WTC11 (cell line): ENCODE measurements at regions not wholly inside any gene's neighbourhood (a gene's known extent, or its start where the extent isn't known, plus 50 kb on each side); places are given as distances from the start of the nearest gene placed in this dataset.

Source experiments
- ATAC-seq: fragments of 200-7000 bp; cut with Tn5 transposase; 2 replicates; pipeline ENCODE4 v1.10.0; 2021; ENCODE audit warnings: mild to moderate bottlenecking, moderate library complexity
- CTCF ChIA-PET: fragments of 300-600 bp; sonication (Branson Sonifier 250); formaldehyde crosslinking; loops from one replicate; lab custom pipeline; 2021; ENCODE audit warnings: antibody characterized with exemption; lab: Charles Lee
- POLR2A ChIA-PET: fragments of 350-600 bp; sonication (Branson Sonifier 250); formaldehyde crosslinking; loops from one replicate; lab custom pipeline; 2021; ENCODE audit warnings: antibody characterized with exemption; lab: Charles Lee
- DNase-seq: peaks from one replicate; pipeline ENCODE4 v3.0.0; 2021; ENCODE audit warnings: low spot score
- H3K27ac Mint-ChIP-seq: 2 replicates; pipeline ENCODE4 v1.8.0; 2021; ENCODE audit warnings: mixed read lengths
- H3K27me3 Mint-ChIP-seq: 2 replicates; pipeline ENCODE4 v1.8.0; 2021; ENCODE audit warnings: low read depth, mild to moderate bottlenecking, moderate library complexity, mixed read lengths
- H3K36me3 Mint-ChIP-seq: 2 replicates; pipeline ENCODE4 v1.8.0; 2021; ENCODE audit warnings: mixed read lengths
- H3K4me1 Mint-ChIP-seq: 2 replicates; pipeline ENCODE4 v1.8.0; 2022; ENCODE audit warnings: mixed read lengths
- H3K4me3 Mint-ChIP-seq: 2 replicates; pipeline ENCODE4 v1.8.0; 2021; ENCODE audit warnings: mild to moderate bottlenecking, moderate library complexity, mixed read lengths
- H3K9me3 Mint-ChIP-seq: 2 replicates; pipeline ENCODE4 v1.8.0; 2021; ENCODE audit warnings: mixed read lengths
- ATF1 ChIP-seq: sonication (generic); formaldehyde crosslinking; IDR thresholded peaks from 2 replicates; pipeline ENCODE4 v1.8.1; 2023; ENCODE audit warnings: mild to moderate bottlenecking, moderate library complexity, missing genetic modification reagents
- ATF2 ChIP-seq: sonication (generic); formaldehyde crosslinking; IDR thresholded peaks from 2 replicates; pipeline ENCODE4 v1.8.1; 2022; ENCODE audit warnings: low read depth, missing genetic modification reagents, borderline replicate concordance
- CBFB ChIP-seq: sonication (generic); formaldehyde crosslinking; IDR thresholded peaks from 2 replicates; pipeline ENCODE4 v1.8.1; 2022; ENCODE audit warnings: mild to moderate bottlenecking, low read depth, missing genetic modification reagents
- CREB1 ChIP-seq: sonication (generic); formaldehyde crosslinking; IDR thresholded peaks from 2 replicates; pipeline ENCODE4 v1.8.0; 2023; ENCODE audit warnings: mild to moderate bottlenecking, missing genetic modification reagents
- ERG ChIP-seq: fragments of 250-450 bp; sonication (Bioruptor Pico); IDR thresholded peaks from 2 replicates; pipeline ENCODE4 v1.8.0; 2021; ENCODE audit warnings: mild to moderate bottlenecking
- GTF2I ChIP-seq: fragments of 250-450 bp; sonication (Bioruptor Pico); conservative IDR thresholded peaks from 2 replicates; pipeline ENCODE4 v1.4.0; 2021; ENCODE audit warnings: mild to moderate bottlenecking
- IRF2 ChIP-seq: sonication (generic); formaldehyde crosslinking; IDR thresholded peaks from 2 replicates; pipeline ENCODE4 v1.8.0; 2022; ENCODE audit warnings: low read depth, missing genetic modification reagents, borderline replicate concordance
- KAT7 ChIP-seq: sonication (generic); formaldehyde crosslinking; IDR thresholded peaks from 2 replicates; pipeline ENCODE4 v1.8.1; 2023; ENCODE audit warnings: missing genetic modification reagents, mild to moderate bottlenecking, borderline replicate concordance
- MLX ChIP-seq: sonication (generic); formaldehyde crosslinking; IDR thresholded peaks from 2 replicates; pipeline ENCODE4 v1.8.1; 2023; ENCODE audit warnings: mild to moderate bottlenecking, missing genetic modification reagents, moderate library complexity
- MYBL2 ChIP-seq: sonication (generic); formaldehyde crosslinking; IDR thresholded peaks from 2 replicates; pipeline ENCODE4 v1.8.1; 2023; ENCODE audit warnings: mild to moderate bottlenecking, moderate library complexity, missing genetic modification reagents
- PRRX2 ChIP-seq: fragments of 250-450 bp; sonication (Bioruptor Pico); IDR thresholded peaks from 2 replicates; pipeline ENCODE4 v1.8.0; 2021; ENCODE audit warnings: mild to moderate bottlenecking
- RELA ChIP-seq: sonication (generic); formaldehyde crosslinking; IDR thresholded peaks from 2 replicates; pipeline ENCODE4 v1.8.1; 2022; ENCODE audit warnings: missing genetic modification reagents, mild to moderate bottlenecking, borderline replicate concordance
- SOX15 ChIP-seq: fragments of 250-450 bp; sonication (Bioruptor Pico); IDR thresholded peaks from 2 replicates; pipeline ENCODE4 v1.9.0; 2021; ENCODE audit warnings: mild to moderate bottlenecking
- TEAD1 ChIP-seq: sonication (generic); formaldehyde crosslinking; IDR thresholded peaks from 2 replicates; pipeline ENCODE4 v1.8.0; 2022; ENCODE audit warnings: mild to moderate bottlenecking, missing genetic modification reagents
- USF1 ChIP-seq: sonication (generic); formaldehyde crosslinking; IDR thresholded peaks from 2 replicates; pipeline ENCODE4 v1.8.0; 2022; ENCODE audit warnings: mild to moderate bottlenecking, missing genetic modification reagents
- ZMAT4 ChIP-seq: fragments of 250-450 bp; sonication (Bioruptor Pico); IDR thresholded peaks from 2 replicates; pipeline ENCODE4 v1.9.0; 2021; ENCODE audit warnings: mild to moderate bottlenecking
- ZNF138 ChIP-seq: sonication (generic); formaldehyde crosslinking; conservative IDR thresholded peaks from 2 replicates; pipeline ENCODE4 v1.8.1; 2022; ENCODE audit warnings: mild to moderate bottlenecking, moderate library complexity, missing genetic modification reagents
- ZNF219 ChIP-seq: sonication (generic); formaldehyde crosslinking; IDR thresholded peaks from 2 replicates; pipeline ENCODE4 v1.8.0; 2023; ENCODE audit warnings: missing genetic modification reagents, mild to moderate bottlenecking, borderline replicate concordance
- ZNF423 ChIP-seq: fragments of 250-450 bp; sonication (Bioruptor Pico); IDR thresholded peaks from 2 replicates; pipeline ENCODE4 v2.1.2; 2022; ENCODE audit warnings: mild to moderate bottlenecking, moderate library complexity
- ZNF512 ChIP-seq: sonication (generic); formaldehyde crosslinking; IDR thresholded peaks from 2 replicates; pipeline ENCODE4 v1.8.1; 2022; ENCODE audit warnings: missing genetic modification reagents, borderline replicate concordance
- ZSCAN18 ChIP-seq: fragments of 250-450 bp; sonication (Bioruptor Pico); IDR thresholded peaks from 2 replicates; pipeline ENCODE4 v2.1.2; 2022; ENCODE audit warnings: mild to moderate bottlenecking, moderate library complexity

- no peak for ATAC-seq
- Mint-ChIP-seq H3K36me3 (peaks cover 28% of the 10 kb centered on the region), H3K4me1 (0 out of 2 replicates have a peak, but pooled peaks cover 3% of the 10 kb centered on the region), H3K9me3 (peaks cover 38% of the 10 kb centered on the region), H3K27me3 (no peaks in the 10 kb centered on the region; the same call in 1 of the 2 replicates), H3K27ac (no peak overlapping the region), H3K4me3 (no peak overlapping the region)
- no peak for DNase-seq
- ChIA-PET CTCF (no interaction called here), POLR2A (no interaction called here)
- no peak for TF ChIP-seq ZSCAN18 (CRISPR knock-in tag)
- TF ChIP-seq ATF1 (CRISPR knock-in tag): no peak
- TF ChIP-seq TEAD1 (CRISPR knock-in tag): no peak
- no peak for TF ChIP-seq USF1 (CRISPR knock-in tag)
- no peak for TF ChIP-seq IRF2 (CRISPR knock-in tag)
- TF ChIP-seq ERG (CRISPR knock-in tag): no peak
- TF ChIP-seq ZNF423 (CRISPR knock-in tag): no peak
These were observed 1322.1 kb downstream of the ADGRL3 start for GRCh38 chr4:62522273-62522672.

- no peak overlapping the region for H3K4me3 Mint-ChIP-seq
- H3K27me3 Mint-ChIP-seq: no peaks in the 10 kb centered on the region
- peaks cover 18% of the 10 kb centered on the region for H3K4me1 Mint-ChIP-seq
- DNase-seq (no peak), ATAC-seq (no peak)
- no peak overlapping the region for H3K27ac Mint-ChIP-seq
- peaks cover under 1% of the 10 kb centered on the region; the same call in 1 of the 2 replicates for H3K36me3 Mint-ChIP-seq
- POLR2A ChIA-PET: no interaction called here
- H3K9me3 Mint-ChIP-seq: peaks cover 1% of the 10 kb centered on the region
- CTCF ChIA-PET: no interaction called here
- TF ChIP-seq ATF2 (CRISPR knock-in tag): no peak
- no peak for TF ChIP-seq MYBL2 (CRISPR knock-in tag)
- no peak for TF ChIP-seq CREB1 (CRISPR knock-in tag)
- no peak for TF ChIP-seq RELA (CRISPR knock-in tag)
- TF ChIP-seq CBFB: no peak
- no peak for TF ChIP-seq PRRX2
- no peak for TF ChIP-seq ZNF423 (CRISPR knock-in tag)
- TF ChIP-seq ATF1 (CRISPR knock-in tag): no peak
- no peak for TF ChIP-seq GTF2I
- TF ChIP-seq ZNF138: no peak
- TF ChIP-seq MLX: no peak
These were observed 1317.6 kb downstream of the ADGRL3 start for GRCh38 chr4:62517716-62518115.

GRCh38 chr4:62513306-62513705 lies 1313.2 kb downstream of the ADGRL3 start:
- H3K27me3 Mint-ChIP-seq: no peaks in the 10 kb centered on the region
- H3K27ac Mint-ChIP-seq: no peak overlapping the region
- ATAC-seq (no peak), DNase-seq (no peak)
- CTCF ChIA-PET: no interaction called here
- no peaks in the 10 kb centered on the region for H3K36me3 Mint-ChIP-seq
- H3K9me3 Mint-ChIP-seq: no peaks in the 10 kb centered on the region
- H3K4me3 Mint-ChIP-seq: no peak overlapping the region
- POLR2A ChIA-PET: no interaction called here
- peaks cover 18% of the 10 kb centered on the region for H3K4me1 Mint-ChIP-seq
- TF ChIP-seq SOX15: no peak
- no peak for TF ChIP-seq ZMAT4 (CRISPR knock-in tag)
- no peak for TF ChIP-seq USF1 (CRISPR knock-in tag)
- TF ChIP-seq KAT7 (CRISPR knock-in tag): no peak
- TF ChIP-seq CBFB: no peak
- TF ChIP-seq ZNF219: no peak
- no peak for TF ChIP-seq ZNF423 (CRISPR knock-in tag)
- no peak for TF ChIP-seq ERG (CRISPR knock-in tag)
- no peak for TF ChIP-seq ZNF512 (CRISPR knock-in tag)
